GM12878 (cell line): ENCODE measurements at regions not wholly inside any gene's neighbourhood (a gene's known extent, or its start where the extent isn't known, plus 50 kb on each side); places are given as distances from the start of the nearest gene placed in this dataset.

ENCODE experiments used
- BRCA1 ChIP-seq: IDR thresholded peaks from 2 replicates; pipeline ENCODE4 v1.6.1; 2011; ENCODE audit warnings: low read depth, low read length, improper control_type of control experiment
- CUX1 ChIP-seq: IDR thresholded peaks from 2 replicates; pipeline ENCODE4 v1.6.1; 2012; ENCODE audit warnings: improper control_type of control experiment, low read depth, low read length; ENCODE audit not compliant: insufficient replicate concordance
- EP300 ChIP-seq, 2 experiments: fragments of 150-350 bp in 1 of 2; IDR thresholded peaks; 2 replicates each; pipeline ENCODE4 v1.6.1; 2011 to 2012; ENCODE audit warnings: low read depth in 2 of 2, low read length in 2 of 2, borderline replicate concordance in 1 of 2, improper control_type of control experiment in 1 of 2, inconsistent platforms in 1 of 2; ENCODE audit not compliant: control insufficient read depth in 1 of 2
- FOXM1 ChIP-seq: IDR thresholded peaks from 2 replicates; pipeline ENCODE4 v1.6.1; 2012; ENCODE audit warnings: low read depth, mild to moderate bottlenecking, inconsistent platforms, low read length, moderate library complexity
- GABPA ChIP-seq: IDR thresholded peaks from 2 replicates; pipeline ENCODE4 v1.6.1; 2014; ENCODE audit warnings: antibody characterized with exemption, low read depth, mild to moderate bottlenecking, inconsistent platforms
- HDAC2 ChIP-seq: fragments of 200-600 bp; sonication (generic); IDR thresholded peaks from 2 replicates; pipeline ENCODE4 v1.6.1; 2017
- NBN ChIP-seq: fragments of 450-650 bp; IDR thresholded peaks from 2 replicates; pipeline ENCODE4 v1.6.1; 2016
- YBX1 ChIP-seq: fragments of 450-650 bp; IDR thresholded peaks from 2 replicates; pipeline ENCODE4 v1.6.1; 2016; ENCODE audit warnings: antibody characterized with exemption
- TF ChIP-seq, protein P1 (sequence below): IDR thresholded peaks from 2 replicates; pipeline ENCODE4 v1.6.1; 2011; ENCODE audit warnings: low read depth, low read length, improper control_type of control experiment, borderline replicate concordance
- TF ChIP-seq, protein P2 (sequence below), 3 experiments: IDR thresholded peaks in 2 of 3; conservative IDR thresholded peaks in 1 of 3; 2 replicates each; pipeline ENCODE4 v1.5.1; 2011; ENCODE audit warnings: low read depth in 3 of 3, low read length in 3 of 3, mild to moderate bottlenecking in 3 of 3, control low read depth in 2 of 3, moderate library complexity in 2 of 3, inconsistent platforms in 1 of 3, mixed read lengths in 1 of 3; ENCODE audit not compliant: control insufficient read depth in 2 of 3, insufficient read depth in 1 of 3; ENCODE audit errors: extremely low read depth in 1 of 3
- TF ChIP-seq, protein P3 (sequence below): IDR thresholded peaks from 2 replicates; pipeline ENCODE4 v1.6.1; 2012; ENCODE audit warnings: mild to moderate bottlenecking, low read depth, low read length
- TF ChIP-seq, protein P4 (sequence below): fragments of 450-650 bp; IDR thresholded peaks from 2 replicates; pipeline ENCODE4 v1.6.1; 2016; ENCODE audit warnings: mild to moderate bottlenecking, moderate library complexity, borderline replicate concordance

GRCh38 chr12:114982760-114983159 lies 298.8 kb upstream of the TBX3 start:
- TF ChIP-seq FOXM1 (no peak), NBN (no peak), BRCA1 (no peak), HDAC2 (no peak), GABPA (no peak), EP300 (IDR thresholded peaks at IDR 0.05; ENCODE audit: borderline replicate concordance in 1 of 2, control insufficient read depth in 1 of 2, low read depth in 2 of 2, low read length in 2 of 2) (no peak), YBX1 (no peak), CUX1 (no peak)
- TF ChIP-seq, protein P1, sequence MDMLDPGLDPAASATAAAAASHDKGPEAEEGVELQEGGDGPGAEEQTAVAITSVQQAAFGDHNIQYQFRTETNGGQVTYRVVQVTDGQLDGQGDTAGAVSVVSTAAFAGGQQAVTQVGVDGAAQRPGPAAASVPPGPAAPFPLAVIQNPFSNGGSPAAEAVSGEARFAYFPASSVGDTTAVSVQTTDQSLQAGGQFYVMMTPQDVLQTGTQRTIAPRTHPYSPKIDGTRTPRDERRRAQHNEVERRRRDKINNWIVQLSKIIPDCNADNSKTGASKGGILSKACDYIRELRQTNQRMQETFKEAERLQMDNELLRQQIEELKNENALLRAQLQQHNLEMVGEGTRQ, result no peak; the same call in 1 of the 2 replicates
- TF ChIP-seq, protein P2, sequence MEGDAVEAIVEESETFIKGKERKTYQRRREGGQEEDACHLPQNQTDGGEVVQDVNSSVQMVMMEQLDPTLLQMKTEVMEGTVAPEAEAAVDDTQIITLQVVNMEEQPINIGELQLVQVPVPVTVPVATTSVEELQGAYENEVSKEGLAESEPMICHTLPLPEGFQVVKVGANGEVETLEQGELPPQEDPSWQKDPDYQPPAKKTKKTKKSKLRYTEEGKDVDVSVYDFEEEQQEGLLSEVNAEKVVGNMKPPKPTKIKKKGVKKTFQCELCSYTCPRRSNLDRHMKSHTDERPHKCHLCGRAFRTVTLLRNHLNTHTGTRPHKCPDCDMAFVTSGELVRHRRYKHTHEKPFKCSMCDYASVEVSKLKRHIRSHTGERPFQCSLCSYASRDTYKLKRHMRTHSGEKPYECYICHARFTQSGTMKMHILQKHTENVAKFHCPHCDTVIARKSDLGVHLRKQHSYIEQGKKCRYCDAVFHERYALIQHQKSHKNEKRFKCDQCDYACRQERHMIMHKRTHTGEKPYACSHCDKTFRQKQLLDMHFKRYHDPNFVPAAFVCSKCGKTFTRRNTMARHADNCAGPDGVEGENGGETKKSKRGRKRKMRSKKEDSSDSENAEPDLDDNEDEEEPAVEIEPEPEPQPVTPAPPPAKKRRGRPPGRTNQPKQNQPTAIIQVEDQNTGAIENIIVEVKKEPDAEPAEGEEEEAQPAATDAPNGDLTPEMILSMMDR (IDR thresholded peaks at IDR 0.05 in 2 of 3, conservative IDR thresholded peaks at IDR 0.05 in 1 of 3; ENCODE audit: control insufficient read depth in 2 of 3, extremely low read depth in 1 of 3, insufficient read depth in 1 of 3, low read depth in 3 of 3, low read length in 3 of 3), result no peak
- TF ChIP-seq, protein P3, sequence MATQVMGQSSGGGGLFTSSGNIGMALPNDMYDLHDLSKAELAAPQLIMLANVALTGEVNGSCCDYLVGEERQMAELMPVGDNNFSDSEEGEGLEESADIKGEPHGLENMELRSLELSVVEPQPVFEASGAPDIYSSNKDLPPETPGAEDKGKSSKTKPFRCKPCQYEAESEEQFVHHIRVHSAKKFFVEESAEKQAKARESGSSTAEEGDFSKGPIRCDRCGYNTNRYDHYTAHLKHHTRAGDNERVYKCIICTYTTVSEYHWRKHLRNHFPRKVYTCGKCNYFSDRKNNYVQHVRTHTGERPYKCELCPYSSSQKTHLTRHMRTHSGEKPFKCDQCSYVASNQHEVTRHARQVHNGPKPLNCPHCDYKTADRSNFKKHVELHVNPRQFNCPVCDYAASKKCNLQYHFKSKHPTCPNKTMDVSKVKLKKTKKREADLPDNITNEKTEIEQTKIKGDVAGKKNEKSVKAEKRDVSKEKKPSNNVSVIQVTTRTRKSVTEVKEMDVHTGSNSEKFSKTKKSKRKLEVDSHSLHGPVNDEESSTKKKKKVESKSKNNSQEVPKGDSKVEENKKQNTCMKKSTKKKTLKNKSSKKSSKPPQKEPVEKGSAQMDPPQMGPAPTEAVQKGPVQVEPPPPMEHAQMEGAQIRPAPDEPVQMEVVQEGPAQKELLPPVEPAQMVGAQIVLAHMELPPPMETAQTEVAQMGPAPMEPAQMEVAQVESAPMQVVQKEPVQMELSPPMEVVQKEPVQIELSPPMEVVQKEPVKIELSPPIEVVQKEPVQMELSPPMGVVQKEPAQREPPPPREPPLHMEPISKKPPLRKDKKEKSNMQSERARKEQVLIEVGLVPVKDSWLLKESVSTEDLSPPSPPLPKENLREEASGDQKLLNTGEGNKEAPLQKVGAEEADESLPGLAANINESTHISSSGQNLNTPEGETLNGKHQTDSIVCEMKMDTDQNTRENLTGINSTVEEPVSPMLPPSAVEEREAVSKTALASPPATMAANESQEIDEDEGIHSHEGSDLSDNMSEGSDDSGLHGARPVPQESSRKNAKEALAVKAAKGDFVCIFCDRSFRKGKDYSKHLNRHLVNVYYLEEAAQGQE, result no peak
- TF ChIP-seq, protein P4, sequence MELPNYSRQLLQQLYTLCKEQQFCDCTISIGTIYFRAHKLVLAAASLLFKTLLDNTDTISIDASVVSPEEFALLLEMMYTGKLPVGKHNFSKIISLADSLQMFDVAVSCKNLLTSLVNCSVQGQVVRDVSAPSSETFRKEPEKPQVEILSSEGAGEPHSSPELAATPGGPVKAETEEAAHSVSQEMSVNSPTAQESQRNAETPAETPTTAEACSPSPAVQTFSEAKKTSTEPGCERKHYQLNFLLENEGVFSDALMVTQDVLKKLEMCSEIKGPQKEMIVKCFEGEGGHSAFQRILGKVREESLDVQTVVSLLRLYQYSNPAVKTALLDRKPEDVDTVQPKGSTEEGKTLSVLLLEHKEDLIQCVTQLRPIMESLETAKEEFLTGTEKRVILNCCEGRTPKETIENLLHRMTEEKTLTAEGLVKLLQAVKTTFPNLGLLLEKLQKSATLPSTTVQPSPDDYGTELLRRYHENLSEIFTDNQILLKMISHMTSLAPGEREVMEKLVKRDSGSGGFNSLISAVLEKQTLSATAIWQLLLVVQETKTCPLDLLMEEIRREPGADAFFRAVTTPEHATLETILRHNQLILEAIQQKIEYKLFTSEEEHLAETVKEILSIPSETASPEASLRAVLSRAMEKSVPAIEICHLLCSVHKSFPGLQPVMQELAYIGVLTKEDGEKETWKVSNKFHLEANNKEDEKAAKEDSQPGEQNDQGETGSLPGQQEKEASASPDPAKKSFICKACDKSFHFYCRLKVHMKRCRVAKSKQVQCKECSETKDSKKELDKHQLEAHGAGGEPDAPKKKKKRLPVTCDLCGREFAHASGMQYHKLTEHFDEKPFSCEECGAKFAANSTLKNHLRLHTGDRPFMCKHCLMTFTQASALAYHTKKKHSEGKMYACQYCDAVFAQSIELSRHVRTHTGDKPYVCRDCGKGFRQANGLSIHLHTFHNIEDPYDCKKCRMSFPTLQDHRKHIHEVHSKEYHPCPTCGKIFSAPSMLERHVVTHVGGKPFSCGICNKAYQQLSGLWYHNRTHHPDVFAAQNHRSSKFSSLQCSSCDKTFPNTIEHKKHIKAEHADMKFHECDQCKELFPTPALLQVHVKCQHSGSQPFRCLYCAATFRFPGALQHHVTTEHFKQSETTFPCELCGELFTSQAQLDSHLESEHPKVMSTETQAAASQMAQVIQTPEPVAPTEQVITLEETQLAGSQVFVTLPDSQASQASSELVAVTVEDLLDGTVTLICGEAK, result no peak
